ENCODE measurements at regions not wholly inside any gene's neighbourhood (a gene's known extent, or its start where the extent isn't known, plus 50 kb on each side); places are given as distances from the start of the nearest gene placed in this dataset.

GRCh38 chr10:130377986-130378540, 241.9 kb downstream of the GLRX3 start:
- Histone ChIP-seq H3K4me1 (ENCODE audit: control insufficient read depth, extremely low read depth, insufficient read depth, low read length) (no peaks in the 10 kb centered on the region), H3K27ac (ENCODE audit: control insufficient read depth, insufficient read depth, low read length) (no peak overlapping the region), H3K27me3 (ENCODE audit: control insufficient read depth, extremely low read depth, insufficient read depth, low read length) (no peaks in the 10 kb centered on the region), H4K20me1 (ENCODE audit: control insufficient read depth, extremely low read depth, insufficient read depth, low read length) (no peaks in the 10 kb centered on the region), H3K79me2 (ENCODE audit: control insufficient read depth, insufficient read depth, low read length) (no peaks in the 10 kb centered on the region), H3K4me3 (ENCODE audit: control insufficient read depth in 2 of 3, extremely low read depth in 1 of 3, insufficient read depth in 2 of 3, low read depth in 1 of 3, low read length in 3 of 3) (no peak overlapping the region), H3K9me3 (ENCODE audit: control insufficient read depth, low read depth, low read length) (peaks cover 14% of the 10 kb centered on the region), H2AFZ (ENCODE audit: control insufficient read depth, low read length) (no peak overlapping the region), H3K4me2 (ENCODE audit: control insufficient read depth, extremely low read depth, insufficient read depth, low read depth, low read length) (no peak overlapping the region), H3K36me3 (ENCODE audit: control insufficient read depth in 2 of 2, extremely low read depth in 1 of 2, insufficient read depth in 2 of 2, low read length in 2 of 2) (no peaks in the 10 kb centered on the region), H3K9ac (ENCODE audit: control insufficient read depth, extremely low read depth, insufficient read depth, low read length) (no peak overlapping the region), H3K9me1 (ENCODE audit: control insufficient read depth, extremely low read depth, insufficient read depth, low read length) (no peaks in the 10 kb centered on the region)
- DNase-seq (ENCODE audit: low read depth, low spot score) (no peak), FAIRE-seq (no peak)
- TF ChIP-seq EZH2 (IDR thresholded peaks at IDR 0.05; ENCODE audit: low read length) (no peak), CTCF (optimal IDR thresholded peaks at IDR 0.05 in 1 of 3, IDR thresholded peaks at IDR 0.05 in 1 of 3, conservative IDR thresholded peaks at IDR 0.05 in 1 of 3; ENCODE audit: extremely low read depth in 1 of 3, insufficient read depth in 2 of 3, low read length in 3 of 3) (no peak)
- dilution Hi-C loops (cut with MboI; ENCODE audit: extremely low pct_ligation_motif_present, low sequenced_read_pairs), result no loop called here

- Histone ChIP-seq H3K4me2 (ENCODE audit: control insufficient read depth, extremely low read depth, insufficient read depth, low read depth, low read length) (no peak overlapping the region), H3K4me3 (ENCODE audit: control insufficient read depth in 2 of 3, extremely low read depth in 1 of 3, insufficient read depth in 2 of 3, low read depth in 1 of 3, low read length in 3 of 3) (no peak overlapping the region), H3K9me3 (ENCODE audit: control insufficient read depth, low read depth, low read length) (peaks cover 14% of the 10 kb centered on the region), H3K36me3 (ENCODE audit: control insufficient read depth in 2 of 2, extremely low read depth in 1 of 2, insufficient read depth in 2 of 2, low read length in 2 of 2) (no peaks in the 10 kb centered on the region), H3K27me3 (ENCODE audit: control insufficient read depth, extremely low read depth, insufficient read depth, low read length) (no peaks in the 10 kb centered on the region), H2AFZ (ENCODE audit: control insufficient read depth, low read length) (no peak overlapping the region), H3K9me1 (ENCODE audit: control insufficient read depth, extremely low read depth, insufficient read depth, low read length) (no peaks in the 10 kb centered on the region), H4K20me1 (ENCODE audit: control insufficient read depth, extremely low read depth, insufficient read depth, low read length) (no peaks in the 10 kb centered on the region), H3K9ac (ENCODE audit: control insufficient read depth, extremely low read depth, insufficient read depth, low read length) (no peak overlapping the region), H3K79me2 (ENCODE audit: control insufficient read depth, insufficient read depth, low read length) (no peaks in the 10 kb centered on the region), H3K27ac (ENCODE audit: control insufficient read depth, insufficient read depth, low read length) (no peak overlapping the region), H3K4me1 (ENCODE audit: control insufficient read depth, extremely low read depth, insufficient read depth, low read length) (no peaks in the 10 kb centered on the region)
- dilution Hi-C loops (cut with MboI; ENCODE audit: extremely low pct_ligation_motif_present, low sequenced_read_pairs), result no loop called here
- FAIRE-seq, result no peak
- no peak for DNase-seq (ENCODE audit: low read depth, low spot score)
- TF ChIP-seq CTCF (optimal IDR thresholded peaks at IDR 0.05 in 1 of 3, IDR thresholded peaks at IDR 0.05 in 1 of 3, conservative IDR thresholded peaks at IDR 0.05 in 1 of 3; ENCODE audit: extremely low read depth in 1 of 3, insufficient read depth in 2 of 3, low read length in 3 of 3) (no peak), EZH2 (IDR thresholded peaks at IDR 0.05; ENCODE audit: low read length) (no peak)
Measured at GRCh38 chr10:130378556-130379400, 242.6 kb downstream of the GLRX3 start.
